Skin epidermis (tissue), 12 donors: ENCODE measurements at regions not wholly inside any gene's neighbourhood (a gene's known extent, or its start where the extent isn't known, plus 50 kb on each side); places are given as distances from the start of the nearest gene placed in this dataset.

ENCODE experiments used
- H3K27ac ChIP-seq, 21 experiments: fragments of 200-600 bp; sonication (generic) in 11 of 21; one replicate each; pipeline ENCODE4 v1.5.0; 2020; ENCODE audit warnings: mild to moderate bottlenecking in 3 of 21, inconsistent platforms in 2 of 21, moderate library complexity in 2 of 21
- H3K4me3 ChIP-seq, 7 experiments: fragments of 200-600 bp; sonication (generic) in 2 of 7; one replicate each; pipeline ENCODE4 v1.5.0; 2020; ENCODE audit warnings: inconsistent platforms in 2 of 7, mild to moderate bottlenecking in 2 of 7, moderate library complexity in 1 of 7

DNA sequence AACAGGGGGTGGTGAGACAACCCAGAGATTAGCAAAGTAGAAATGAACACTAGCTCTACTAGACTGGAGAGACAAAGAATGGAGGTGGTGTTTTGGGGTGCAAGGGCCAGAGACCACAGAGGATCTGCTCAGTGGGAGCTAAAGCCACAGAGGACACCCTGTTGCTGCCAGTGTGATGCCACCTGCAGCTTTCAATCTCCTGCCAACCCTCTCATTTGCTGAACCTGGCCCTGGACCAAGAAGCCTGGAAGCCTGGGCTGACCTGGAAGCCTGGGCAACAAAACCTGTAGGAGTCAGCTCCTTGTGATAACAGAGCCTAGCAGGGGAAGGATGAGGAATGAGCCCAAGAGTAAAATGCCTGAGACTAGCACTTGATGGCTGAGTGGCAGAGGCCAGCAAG lies 81.1 kb upstream of the ADO start:
- Histone ChIP-seq H3K4me3 (no peak overlapping the region), H3K27ac (no peak overlapping the region)

DNA sequence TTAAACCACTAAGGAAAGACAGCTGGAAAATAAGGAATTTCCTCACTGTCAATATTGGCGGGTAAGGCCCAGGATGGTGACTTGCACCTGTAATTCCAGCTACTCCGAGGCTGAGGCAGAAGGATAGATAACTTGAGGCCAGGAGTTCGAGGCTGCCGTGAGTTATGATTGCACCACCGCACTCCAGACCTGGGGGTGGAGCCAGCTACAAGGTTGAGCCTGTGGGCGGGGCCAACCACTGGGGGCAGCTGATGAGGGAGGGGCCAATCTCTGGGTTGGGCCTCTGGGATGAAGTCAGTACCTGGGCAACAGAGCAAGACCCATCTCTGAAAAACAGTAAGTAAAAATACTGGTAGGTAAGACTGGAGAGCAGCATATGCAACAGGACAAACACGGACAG lies 80.1 kb upstream of the ADO start:
- H3K4me3 ChIP-seq, result no peak overlapping the region
- no peak overlapping the region for H3K27ac ChIP-seq

DNA sequence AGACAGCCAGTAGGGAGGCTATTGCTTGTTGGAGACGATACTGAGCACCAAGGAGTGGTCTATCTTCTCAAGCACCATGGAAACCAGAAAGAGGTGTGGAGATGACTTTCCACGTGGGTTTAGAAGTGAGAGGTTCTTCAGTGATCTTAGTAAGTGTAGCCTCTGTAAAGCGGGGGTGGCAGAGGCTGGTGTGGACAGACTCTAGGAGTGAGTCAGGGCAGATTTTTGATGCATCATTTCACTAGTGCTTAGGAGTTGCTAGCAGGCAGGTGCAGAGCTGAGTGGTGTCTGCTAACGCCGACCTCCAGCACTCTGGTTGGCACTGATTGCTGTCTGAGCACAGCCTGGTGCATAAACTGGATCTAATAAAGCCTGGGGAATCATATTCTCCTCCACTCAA lies 78.4 kb upstream of the ADO start:
- H3K27ac ChIP-seq, result no peak overlapping the region
- no peak overlapping the region for H3K4me3 ChIP-seq

DNA sequence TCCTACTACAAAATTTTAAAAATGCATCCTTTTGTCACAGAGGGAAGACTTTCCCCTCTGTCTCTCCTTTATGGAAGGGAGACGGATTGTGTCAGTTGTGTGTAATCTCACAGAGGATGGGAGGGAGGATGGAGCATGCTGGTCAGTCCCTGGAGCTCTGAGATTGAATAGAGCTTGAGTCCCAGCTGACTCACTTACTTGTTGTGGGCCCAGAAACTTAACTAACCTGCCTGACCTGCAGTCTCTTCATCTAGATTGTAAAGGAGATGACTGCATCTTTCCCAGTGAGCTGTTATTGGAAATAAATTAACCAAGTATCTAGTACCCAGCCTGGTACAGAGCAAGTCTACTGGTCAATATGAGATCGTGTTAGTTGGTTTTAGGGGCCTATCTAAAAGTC lies 77.9 kb upstream of the ADO start:
- Histone ChIP-seq H3K27ac (no peak overlapping the region), H3K4me3 (no peak overlapping the region)

DNA sequence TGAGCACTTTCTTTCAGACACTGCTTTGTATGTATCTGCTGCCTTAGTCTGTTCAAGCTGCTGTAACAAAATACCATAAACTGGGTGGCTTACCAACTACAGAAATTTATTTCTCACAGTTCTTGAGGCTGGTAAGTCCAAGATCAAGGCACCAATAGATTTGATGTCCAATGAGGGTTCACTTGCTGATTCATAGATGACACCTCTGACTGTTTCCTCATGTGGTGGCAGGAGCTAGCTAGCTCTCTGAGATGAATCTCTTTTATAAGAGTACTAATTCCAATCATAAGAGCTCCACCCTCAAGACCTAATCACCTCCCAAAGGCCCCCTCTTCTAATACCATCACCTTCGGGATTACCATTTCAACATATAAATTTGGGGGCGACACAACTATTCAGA lies 76.6 kb upstream of the ADO start:
- Histone ChIP-seq H3K4me3 (no peak overlapping the region), H3K27ac (no peak overlapping the region)

DNA sequence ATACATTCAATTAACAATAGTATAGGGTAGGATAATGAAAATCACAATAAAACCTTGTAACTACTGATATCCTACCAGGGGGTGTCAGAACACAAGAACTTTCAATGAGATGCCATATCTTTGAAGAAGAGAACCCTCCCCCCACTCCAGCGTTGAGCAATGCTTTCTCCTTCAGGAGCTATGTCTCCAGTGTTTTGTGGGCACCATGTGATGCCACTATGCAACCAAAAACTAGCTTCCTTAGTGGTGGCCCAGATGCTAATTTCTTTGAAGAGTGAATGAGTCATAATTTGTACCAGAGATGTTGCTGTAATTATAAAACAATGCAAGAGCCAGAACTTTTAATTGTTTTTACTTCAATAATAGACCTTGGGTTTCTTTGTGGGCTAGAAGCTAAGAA lies 76.0 kb upstream of the ADO start:
- Histone ChIP-seq H3K4me3 (no peak overlapping the region), H3K27ac (peak overlapping the region in 1 of 21 experiments; percentile 33)

DNA sequence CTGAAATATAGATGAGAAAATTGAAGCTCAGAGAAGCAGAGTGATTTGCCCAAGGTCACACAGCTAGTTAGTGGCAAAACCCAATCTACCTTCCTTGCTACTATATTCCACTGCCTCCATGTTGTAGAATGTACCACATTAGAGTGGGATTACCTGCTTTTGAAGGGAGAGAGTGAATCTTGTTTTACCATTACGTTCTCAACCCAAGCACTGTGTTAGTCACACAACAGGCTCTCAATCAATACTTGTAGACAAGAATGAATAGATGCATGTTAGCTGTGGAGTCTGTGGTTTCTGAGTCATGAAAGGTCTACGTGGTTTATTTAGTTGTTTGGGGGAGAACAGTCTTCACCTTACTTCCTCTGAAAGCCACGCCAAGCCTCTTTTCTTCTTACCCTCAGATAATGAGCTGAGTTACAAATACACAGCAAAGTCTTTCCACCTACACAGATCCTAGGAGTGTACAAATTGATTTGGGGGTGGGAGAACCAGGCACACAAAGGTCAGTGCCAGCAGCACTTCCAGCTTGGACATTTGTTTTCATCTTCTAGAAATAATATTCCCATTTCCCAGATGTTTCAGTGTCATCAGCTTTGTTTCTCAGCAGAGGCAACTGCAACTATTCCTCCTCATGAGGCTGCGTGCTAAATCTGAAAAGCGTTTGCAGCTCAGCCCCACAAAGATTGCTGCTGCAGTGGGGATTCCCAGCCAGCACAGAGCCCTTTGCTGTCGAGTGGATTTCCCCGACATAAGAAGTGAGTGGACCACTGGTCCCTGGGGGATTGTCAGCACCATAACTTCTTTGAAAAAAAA lies 71.5 kb upstream of the ADO start:
- Histone ChIP-seq H3K27ac (peak overlapping the region in 6 of 21 experiments; percentile 6 to 72 (median 53)), H3K4me3 (no peak overlapping the region)

DNA sequence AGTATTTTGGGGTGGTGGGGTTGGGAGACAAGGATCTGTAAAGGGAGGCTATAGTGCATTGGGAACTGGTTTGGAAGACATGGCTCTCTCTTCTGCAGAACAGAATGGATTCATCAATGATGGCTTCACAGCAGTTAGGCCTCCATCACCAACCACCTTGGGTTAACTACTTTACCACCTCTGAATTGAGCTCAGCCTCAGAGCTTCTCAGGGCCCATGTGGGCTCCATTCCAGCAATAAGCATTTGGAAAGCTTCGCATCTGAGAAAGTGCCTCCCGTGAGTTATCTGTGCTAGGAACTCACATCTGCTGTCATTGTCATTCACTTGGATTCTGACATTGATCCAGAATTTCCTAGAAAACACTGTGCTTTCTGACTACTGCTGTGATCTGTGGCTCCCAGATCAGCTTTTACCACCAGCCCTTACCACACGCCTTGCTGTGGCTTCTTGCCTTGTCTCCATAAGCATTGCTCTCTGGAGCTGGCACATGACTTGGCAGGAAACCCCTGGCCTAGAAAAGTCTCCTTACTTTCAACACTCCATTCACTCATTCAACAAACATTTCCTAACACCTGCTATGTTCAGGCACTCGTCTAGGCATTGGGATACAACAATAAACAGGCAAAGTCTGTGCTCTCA lies 70.7 kb upstream of the ADO start:
- Histone ChIP-seq H3K27ac (peak overlapping the region in 5 of 21 experiments; percentile 39 to 72 (median 58)), H3K4me3 (no peak overlapping the region)

DNA sequence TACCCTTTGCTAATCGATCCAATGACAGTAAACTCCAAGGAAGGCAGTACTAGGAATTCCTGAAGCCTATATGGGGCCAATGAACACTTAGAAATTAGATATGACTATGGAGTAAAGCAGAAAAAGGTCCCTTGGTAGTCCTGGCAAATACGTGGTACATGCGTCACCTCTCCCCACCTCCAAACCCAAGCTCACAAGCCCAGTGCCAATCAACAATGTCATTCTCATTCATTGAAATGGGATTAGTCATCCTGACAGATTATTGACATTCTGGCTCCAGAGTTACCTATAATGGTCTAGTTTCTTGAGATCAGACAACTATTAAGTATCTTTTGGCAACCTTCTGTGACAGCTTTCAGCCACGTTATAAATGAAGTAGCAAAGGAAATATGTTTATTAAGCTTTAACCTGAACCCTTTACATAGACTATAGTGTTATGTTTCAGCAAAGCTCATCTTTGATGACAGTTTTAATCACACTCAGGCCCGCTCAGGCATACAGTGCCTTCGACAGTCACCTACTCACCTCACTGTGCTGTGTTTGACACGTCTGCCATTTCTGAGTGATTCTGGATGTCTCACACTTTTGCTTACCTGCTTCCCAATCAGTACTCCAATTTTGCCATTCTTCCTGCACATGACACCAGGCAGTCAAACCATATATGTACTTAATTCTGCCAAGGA lies 69.6 kb upstream of the ADO start:
- no peak overlapping the region for H3K4me3 ChIP-seq
- no peak overlapping the region for H3K27ac ChIP-seq

DNA sequence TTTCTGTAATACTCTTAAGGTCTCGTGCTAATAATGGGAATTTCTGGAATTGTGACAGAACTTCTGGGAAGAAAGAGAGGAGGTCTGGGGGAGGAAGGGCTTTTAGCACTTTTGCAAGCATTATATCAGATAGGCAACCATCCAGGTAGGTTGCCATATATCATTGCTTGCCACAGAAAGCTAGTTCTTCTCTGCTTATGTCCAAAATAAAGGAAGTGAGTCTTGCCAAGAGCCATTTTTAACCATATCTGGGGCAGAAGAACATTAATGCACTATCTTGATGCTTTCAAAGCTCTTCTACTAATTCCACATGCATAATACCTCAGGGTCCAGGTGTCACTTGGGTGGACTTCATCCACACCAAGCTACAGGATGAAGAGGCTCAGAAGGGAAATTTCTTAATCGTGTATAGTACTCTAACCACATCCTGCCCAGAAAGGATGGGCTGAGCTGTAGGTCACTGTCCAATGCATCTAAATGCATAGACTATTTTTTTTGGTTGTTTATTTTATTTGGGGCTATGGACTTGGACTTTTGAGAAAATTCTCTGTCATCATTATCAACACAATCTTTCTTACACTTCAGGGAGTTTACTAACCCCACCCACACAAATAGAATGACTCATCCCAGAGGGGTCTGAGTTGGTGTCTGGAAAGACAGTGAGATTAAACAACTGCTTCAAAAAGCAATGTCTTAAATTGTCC lies 68.9 kb upstream of the ADO start:
- Histone ChIP-seq H3K27ac (no peak overlapping the region), H3K4me3 (no peak overlapping the region)

DNA sequence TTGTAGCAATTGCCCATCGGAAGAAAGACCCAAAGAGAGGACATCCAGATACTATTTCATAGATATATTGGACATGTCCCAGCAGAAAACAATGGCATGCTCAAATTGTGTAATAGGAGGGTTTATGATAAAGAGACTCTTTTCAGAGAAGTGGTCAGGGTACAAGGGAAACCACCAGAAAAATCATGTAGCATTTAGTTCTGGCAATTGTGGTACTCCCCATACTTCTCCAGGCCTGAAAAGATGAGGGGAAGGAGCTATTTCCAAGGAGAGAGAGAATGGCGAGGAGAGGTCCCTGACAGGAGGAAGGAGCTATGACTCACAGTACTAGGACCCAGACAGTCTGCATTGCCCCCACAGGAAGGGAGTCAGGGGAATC lies 68.4 kb upstream of the ADO start:
- Histone ChIP-seq H3K27ac (peak overlapping the region in 1 of 21 experiments; percentile 50), H3K4me3 (no peak overlapping the region)

DNA sequence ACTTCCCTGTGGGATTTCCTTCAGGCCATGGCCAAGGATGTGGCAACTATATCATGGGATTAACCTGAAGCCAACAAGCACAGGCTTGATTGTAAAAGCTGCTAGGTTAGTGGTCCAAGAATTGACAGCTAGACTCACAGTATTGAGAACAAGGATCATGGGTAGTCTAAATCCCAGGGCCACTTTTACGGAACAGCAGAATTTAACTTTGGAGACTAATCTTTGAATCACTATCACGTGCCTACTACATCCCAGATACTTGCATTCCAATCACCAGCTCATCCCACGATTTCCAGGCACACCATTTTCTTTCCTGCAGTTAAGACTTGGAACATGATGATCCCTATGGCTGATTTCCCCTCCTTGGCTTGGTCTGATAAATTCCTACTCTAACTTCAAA lies 65.6 kb upstream of the ADO start:
- Histone ChIP-seq H3K27ac (no peak overlapping the region), H3K4me3 (no peak overlapping the region)

DNA sequence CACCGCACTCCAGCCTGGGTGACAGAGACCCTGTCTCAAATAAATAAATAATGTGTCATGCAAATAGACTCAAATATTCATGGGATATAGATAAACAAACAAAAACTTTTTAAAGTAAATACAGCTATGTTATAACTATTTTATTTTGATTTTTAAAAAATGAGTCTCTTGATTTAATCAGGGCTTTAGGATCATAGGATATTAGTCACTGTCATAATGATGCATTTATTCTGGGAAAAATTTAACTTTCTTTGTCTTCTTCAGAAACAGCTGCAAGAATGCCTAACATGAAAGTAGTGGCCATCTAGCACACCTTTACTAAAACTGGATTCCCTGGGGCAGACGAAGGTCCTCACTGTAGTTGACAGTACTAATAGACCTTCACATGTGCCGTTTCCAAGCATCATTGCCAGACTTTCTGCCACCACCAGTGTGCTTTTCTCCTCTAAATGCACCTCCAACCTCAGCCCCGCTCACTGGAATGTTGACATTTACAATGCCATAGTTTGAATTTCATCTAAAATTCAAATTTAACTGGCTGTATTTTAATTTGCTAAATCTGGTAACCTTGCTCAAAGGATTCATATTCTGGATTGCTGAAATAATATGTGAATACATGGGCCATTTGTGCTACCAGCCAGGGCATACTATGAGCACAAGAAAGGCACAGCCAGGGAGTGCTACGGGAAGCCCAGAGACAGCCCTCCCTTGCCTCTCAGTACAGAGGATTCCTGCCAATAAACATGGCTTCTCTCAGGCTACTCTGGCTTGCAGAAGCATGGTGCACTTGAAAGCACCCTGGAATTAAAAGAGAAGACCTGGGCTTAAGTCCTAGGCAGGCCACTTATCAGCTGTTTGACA lies 63.4 kb upstream of the ADO start:
- Histone ChIP-seq H3K4me3 (no peak overlapping the region), H3K27ac (no peak overlapping the region)

DNA sequence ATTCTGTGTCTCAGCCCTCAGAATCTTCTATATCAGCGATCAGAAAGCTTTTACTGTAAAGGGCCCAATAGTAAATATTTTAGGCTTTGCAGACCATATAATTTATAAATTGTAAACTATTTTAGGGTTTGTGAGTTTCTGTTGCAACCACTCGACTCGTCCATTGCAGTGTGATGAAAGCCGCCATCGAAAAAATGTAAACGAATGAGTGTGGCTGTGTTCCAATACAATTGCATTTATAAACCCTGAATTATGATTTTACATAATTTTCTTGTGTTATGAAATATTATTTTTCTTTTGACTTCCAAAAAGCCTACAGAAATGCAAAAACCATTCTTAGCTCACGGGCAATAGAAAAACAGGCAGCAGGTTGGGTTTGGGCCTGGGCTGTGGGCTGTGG lies 62.5 kb upstream of the ADO start:
- Histone ChIP-seq H3K27ac (no peak overlapping the region), H3K4me3 (no peak overlapping the region)

DNA sequence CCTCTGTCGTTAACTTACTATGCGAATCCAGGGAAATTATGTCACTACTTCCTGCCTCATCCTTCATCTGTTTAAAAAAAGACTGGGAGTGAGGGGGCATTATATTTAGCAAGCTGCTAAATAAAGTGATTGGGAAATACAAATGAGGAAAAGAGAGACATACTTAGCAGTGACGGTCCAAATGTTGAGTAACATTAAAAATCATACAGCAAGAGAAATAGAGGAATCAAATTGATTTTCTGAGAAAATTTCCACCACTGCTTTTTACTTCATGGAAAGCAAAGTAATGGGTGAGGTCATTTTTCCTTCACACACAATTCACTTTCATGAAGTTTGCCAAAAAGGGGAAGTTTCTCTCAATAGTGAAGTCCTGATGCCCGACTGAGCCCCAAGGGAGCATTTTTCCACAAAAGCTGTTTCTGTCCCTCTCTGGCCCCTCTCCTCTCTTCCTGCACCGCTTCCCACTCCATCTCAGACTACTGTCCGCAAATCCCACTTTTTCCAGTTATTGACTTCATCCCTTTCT lies 61.9 kb upstream of the ADO start:
- H3K27ac ChIP-seq, result peak overlapping the region in 1 of 21 experiments; percentile 9
- no peak overlapping the region for H3K4me3 ChIP-seq

DNA sequence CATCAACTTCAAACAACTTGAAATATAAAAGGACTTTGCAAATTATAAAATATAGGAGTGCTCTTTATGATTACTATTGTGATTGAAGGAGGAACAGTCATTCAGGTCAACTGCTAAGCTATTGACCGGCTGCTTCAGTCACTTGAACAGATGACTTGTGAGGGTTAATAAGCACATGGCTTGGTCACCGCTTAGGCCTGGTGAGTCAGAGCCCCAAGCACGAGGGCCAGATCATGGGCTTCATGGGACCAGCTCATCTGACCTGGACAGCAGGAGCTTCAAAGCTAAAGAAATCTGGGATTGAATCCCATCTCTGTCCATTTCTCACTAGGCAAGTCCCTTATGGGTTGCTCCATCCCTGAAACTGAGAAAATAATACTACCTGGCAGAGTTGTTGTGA lies 60.4 kb upstream of the ADO start:
- no peak overlapping the region for H3K27ac ChIP-seq

DNA sequence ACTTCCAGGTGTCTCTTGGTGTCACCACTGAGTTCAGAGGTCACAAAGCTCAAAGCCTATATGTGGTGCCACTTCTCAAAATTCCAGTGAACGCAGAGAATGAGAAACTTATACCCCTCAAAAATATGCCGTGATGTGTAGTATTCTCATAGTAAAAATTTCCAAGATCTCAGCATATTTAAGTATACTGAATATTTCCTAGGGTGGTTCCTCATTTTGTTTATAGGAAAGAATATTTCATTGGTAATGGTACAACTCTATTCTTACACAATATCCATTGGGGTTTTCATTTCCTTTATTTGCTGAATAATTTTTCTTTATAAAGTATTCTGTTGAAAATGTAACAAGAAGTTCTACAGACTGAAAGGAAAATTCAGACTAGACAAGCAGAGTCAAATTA lies 58.9 kb upstream of the ADO start:
- Histone ChIP-seq H3K27ac (no peak overlapping the region), H3K4me3 (no peak overlapping the region)

More for the DNA sequence above, 60.4 kb upstream of the ADO start:
- no peak overlapping the region for H3K4me3 ChIP-seq

DNA sequence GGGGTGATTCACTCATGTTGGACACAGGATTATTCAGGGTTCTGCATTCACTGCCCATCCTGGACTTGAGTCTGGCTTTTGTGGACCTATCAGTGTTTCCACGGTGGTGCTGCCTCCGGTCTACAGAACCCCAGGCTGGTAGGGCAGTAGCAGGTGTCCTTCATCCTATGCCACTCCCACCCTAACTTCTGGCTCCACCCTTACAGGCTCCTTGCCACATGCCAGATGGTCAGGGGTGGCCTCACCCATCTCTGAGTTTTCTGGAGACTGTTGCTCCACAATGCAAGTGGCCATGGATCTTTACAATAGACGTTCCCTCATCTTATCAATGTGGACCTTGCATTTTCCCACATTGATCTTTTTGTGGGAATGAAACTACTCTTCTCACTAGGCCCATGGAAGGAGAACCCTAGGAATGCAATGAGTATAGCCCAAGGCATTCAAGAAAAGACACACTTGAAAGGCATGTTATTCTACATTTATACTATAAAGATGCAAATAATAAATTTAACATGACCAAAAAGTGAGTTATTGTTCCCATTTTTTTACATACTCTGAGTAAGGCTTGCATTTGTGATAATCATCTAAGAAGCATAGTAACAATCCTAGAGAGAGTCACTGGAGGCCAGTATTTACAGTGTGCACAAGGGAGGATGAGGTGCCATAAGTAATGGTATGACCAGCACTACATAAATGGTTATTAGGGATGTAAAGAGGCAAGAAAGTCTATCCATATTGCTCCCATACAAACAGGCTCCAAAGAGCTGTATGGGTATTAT lies 57.4 kb upstream of the ADO start:
- Histone ChIP-seq H3K27ac (no peak overlapping the region), H3K4me3 (no peak overlapping the region)

DNA sequence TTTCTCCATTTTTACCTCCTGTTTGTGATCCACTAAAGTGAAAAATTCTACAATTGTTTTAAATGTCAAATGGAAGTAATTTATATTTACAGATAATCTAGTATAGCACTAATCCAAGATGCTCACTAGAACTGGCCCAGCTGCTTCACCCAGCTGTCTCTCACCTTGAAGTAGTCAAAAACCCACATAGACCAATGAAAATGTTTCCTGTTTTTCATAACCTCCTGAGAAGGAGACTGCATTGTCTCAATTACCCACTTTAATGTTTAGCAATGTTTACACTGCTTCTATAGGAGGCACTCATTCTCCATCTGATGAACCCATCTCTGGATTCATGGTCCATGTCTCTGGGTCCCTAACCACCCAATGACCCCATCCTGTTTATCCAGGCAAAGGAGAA lies 56.1 kb upstream of the ADO start:
- H3K27ac ChIP-seq, result no peak overlapping the region
- no peak overlapping the region for H3K4me3 ChIP-seq
